ENCODE measurements at regions not wholly inside any gene's neighbourhood (a gene's known extent, or its start where the extent isn't known, plus 50 kb on each side); places are given as distances from the start of the nearest gene placed in this dataset.

- TF ChIP-seq, protein P1, sequence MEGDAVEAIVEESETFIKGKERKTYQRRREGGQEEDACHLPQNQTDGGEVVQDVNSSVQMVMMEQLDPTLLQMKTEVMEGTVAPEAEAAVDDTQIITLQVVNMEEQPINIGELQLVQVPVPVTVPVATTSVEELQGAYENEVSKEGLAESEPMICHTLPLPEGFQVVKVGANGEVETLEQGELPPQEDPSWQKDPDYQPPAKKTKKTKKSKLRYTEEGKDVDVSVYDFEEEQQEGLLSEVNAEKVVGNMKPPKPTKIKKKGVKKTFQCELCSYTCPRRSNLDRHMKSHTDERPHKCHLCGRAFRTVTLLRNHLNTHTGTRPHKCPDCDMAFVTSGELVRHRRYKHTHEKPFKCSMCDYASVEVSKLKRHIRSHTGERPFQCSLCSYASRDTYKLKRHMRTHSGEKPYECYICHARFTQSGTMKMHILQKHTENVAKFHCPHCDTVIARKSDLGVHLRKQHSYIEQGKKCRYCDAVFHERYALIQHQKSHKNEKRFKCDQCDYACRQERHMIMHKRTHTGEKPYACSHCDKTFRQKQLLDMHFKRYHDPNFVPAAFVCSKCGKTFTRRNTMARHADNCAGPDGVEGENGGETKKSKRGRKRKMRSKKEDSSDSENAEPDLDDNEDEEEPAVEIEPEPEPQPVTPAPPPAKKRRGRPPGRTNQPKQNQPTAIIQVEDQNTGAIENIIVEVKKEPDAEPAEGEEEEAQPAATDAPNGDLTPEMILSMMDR (conservative IDR thresholded peaks at IDR 0.05): no peak
- Mint-ChIP-seq H3K9me3 (no peaks in the 10 kb centered on the region), H3K4me3 (no peak overlapping the region), H3K36me3 (ENCODE audit: low read depth) (no peaks in the 10 kb centered on the region), H3K27me3 (ENCODE audit: low read depth) (no peaks in the 10 kb centered on the region), H3K4me1 (peaks cover 18% of the 10 kb centered on the region), H3K27ac (ENCODE audit: unreplicated experiment) (no peak overlapping the region)
- DNase-seq (ENCODE audit: low read depth, low spot score): no peak
These were observed 164.6 kb upstream of the CASK start for GRCh38 chrX:42087960-42088359.

DNA sequence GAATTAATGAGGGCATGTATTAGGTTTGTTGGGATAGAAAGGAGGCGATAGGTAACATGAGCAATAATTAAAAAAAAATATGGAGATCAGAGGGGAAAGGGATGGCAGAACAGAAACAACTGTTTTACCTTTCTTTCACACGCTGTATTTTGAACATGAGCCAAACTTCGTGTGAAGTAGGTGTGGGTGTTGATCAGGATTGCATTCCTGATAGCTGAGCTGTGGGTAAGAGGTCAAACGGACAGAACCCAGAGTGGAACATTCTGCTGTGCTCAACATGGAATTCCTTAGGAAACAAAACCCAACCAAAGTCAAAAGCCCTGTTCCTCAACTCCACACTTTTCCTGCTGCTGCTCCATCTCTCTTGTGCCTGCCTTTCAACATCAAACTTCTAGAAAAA is 162.5 kb upstream of the CASK start:
- H3K27me3 Mint-ChIP-seq (ENCODE audit: low read depth): no peaks in the 10 kb centered on the region
- no peak overlapping the region for H3K27ac Mint-ChIP-seq (ENCODE audit: unreplicated experiment)
- H3K9me3 Mint-ChIP-seq: no peaks in the 10 kb centered on the region
- no peak overlapping the region for H3K4me3 Mint-ChIP-seq
- TF ChIP-seq, protein P1 (conservative IDR thresholded peaks at IDR 0.05): no peak
- peaks cover 18% of the 10 kb centered on the region for H3K4me1 Mint-ChIP-seq
- DNase-seq (ENCODE audit: low read depth, low spot score): no peak
- H3K36me3 Mint-ChIP-seq (ENCODE audit: low read depth): peaks cover 2% of the 10 kb centered on the region

DNA sequence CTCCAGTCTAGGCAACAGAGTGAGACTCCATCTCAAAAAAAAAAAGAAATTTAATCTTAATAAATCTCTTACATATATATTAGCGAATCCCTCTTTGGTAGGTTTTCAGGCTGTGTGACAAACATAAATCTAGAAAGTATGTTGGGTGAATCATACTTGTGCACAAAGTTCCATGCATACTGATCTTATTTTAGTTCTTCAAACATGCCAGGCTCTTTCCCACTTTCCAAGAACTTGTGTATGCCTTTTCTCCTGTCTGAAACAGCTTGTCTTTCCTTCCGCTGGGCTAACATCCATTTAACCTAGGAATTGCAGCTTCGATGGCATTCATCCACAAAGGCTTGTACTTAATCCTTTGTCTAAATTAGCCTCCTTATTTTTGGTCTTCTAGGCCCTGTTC is 156.6 kb upstream of the CASK start:
- peaks cover 5% of the 10 kb centered on the region for H3K9me3 Mint-ChIP-seq
- no peaks in the 10 kb centered on the region for H3K27me3 Mint-ChIP-seq (ENCODE audit: low read depth)
- H3K27ac Mint-ChIP-seq (ENCODE audit: unreplicated experiment): no peak overlapping the region
- H3K4me3 Mint-ChIP-seq: no peak overlapping the region
- peaks cover 2% of the 10 kb centered on the region for H3K36me3 Mint-ChIP-seq (ENCODE audit: low read depth)
- no peak for DNase-seq (ENCODE audit: low read depth, low spot score)
- TF ChIP-seq, protein P1 (conservative IDR thresholded peaks at IDR 0.05): no peak
- H3K4me1 Mint-ChIP-seq: no peaks in the 10 kb centered on the region

DNA sequence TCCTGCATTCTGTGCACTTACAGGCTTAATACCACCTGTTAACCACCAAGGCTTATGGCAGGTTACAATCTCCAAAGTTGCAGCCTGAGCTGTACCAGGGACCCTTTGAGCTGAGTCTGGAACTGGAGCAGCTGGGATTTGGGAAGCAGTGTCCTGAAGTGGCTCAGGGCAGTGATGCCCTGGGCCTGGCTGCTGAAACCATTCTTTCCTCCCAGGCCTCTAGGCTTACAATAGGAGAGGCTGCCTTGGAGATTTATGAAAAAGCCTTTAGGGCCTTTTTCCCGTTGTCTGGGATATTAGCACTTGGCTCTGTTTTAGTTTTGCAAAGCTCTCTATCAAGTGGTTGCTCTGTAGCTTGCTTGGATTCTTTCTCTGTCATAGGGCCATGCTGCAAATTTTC is 154.3 kb upstream of the CASK start:
- H3K4me3 Mint-ChIP-seq: no peak overlapping the region
- no peaks in the 10 kb centered on the region for H3K27me3 Mint-ChIP-seq (ENCODE audit: low read depth)
- no peak for DNase-seq (ENCODE audit: low read depth, low spot score)
- H3K36me3 Mint-ChIP-seq (ENCODE audit: low read depth): no peaks in the 10 kb centered on the region
- H3K4me1 Mint-ChIP-seq: no peaks in the 10 kb centered on the region
- peaks cover 5% of the 10 kb centered on the region for H3K9me3 Mint-ChIP-seq
- H3K27ac Mint-ChIP-seq (ENCODE audit: unreplicated experiment): no peak overlapping the region
- TF ChIP-seq, protein P1 (conservative IDR thresholded peaks at IDR 0.05): no peak

DNA sequence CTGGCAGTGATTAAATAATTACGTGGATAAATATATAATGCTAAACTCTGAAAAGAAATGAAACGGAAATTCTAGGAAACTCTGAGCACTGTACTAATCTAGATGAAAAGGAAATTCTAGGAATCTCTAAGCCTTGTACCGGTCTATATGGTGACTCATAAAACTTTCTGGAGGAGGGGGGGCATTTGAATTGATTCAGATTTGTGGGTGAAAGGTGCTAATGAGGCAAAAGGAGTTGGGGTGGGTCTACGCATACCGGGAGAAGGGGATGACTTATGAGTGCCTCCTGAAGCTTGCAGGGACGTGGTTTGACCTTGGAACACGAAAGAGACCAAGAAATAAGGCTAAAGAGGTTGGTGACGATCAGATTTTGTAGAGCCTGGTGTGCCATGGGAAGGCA is 151.7 kb upstream of the CASK start:
- Mint-ChIP-seq H3K4me3 (no peak overlapping the region), H3K9me3 (peaks cover 6% of the 10 kb centered on the region), H3K36me3 (ENCODE audit: low read depth) (no peaks in the 10 kb centered on the region)

More for the DNA sequence above, 151.7 kb upstream of the CASK start:
- TF ChIP-seq, protein P1 (conservative IDR thresholded peaks at IDR 0.05): no peak
- Mint-ChIP-seq H3K27me3 (ENCODE audit: low read depth) (no peaks in the 10 kb centered on the region), H3K27ac (ENCODE audit: unreplicated experiment) (no peak overlapping the region), H3K4me1 (no peaks in the 10 kb centered on the region)
- no peak for DNase-seq (ENCODE audit: low read depth, low spot score)
